ENCODE measurements at regions not wholly inside any gene's neighbourhood (a gene's known extent, or its start where the extent isn't known, plus 50 kb on each side); places are given as distances from the start of the nearest gene placed in this dataset.
A peak's percentile ranks its signal among the peaks of the same experiment; 100 is the strongest.

GRCh38 chr5:129241755-129242154, 147.2 kb downstream of the ISOC1 start:
- TF ChIP-seq CTCF (IDR thresholded peaks at IDR 0.05; ENCODE audit: control insufficient read depth, extremely low read depth, insufficient read depth), result no peak
- H3K4me3 ChIP-seq (ENCODE audit: low read depth, low read length), result no peak overlapping the region
- no peak for DNase-seq (ENCODE audit: low read depth)

GRCh38 chr5:129243039-129243438, 148.5 kb downstream of the ISOC1 start:
- TF ChIP-seq CTCF (IDR thresholded peaks at IDR 0.05; ENCODE audit: control insufficient read depth, extremely low read depth, insufficient read depth), result no peak
- no peak overlapping the region for H3K4me3 ChIP-seq (ENCODE audit: low read depth, low read length)
- no peak for DNase-seq (ENCODE audit: low read depth)

GRCh38 chr5:129244478-129244877, 149.9 kb downstream of the ISOC1 start:
- H3K4me3 ChIP-seq (ENCODE audit: low read depth, low read length), result no peak overlapping the region
- no peak for DNase-seq (ENCODE audit: low read depth)
- no peak for TF ChIP-seq CTCF (IDR thresholded peaks at IDR 0.05; ENCODE audit: control insufficient read depth, extremely low read depth, insufficient read depth)

- TF ChIP-seq CTCF (IDR thresholded peaks at IDR 0.05; ENCODE audit: control insufficient read depth, extremely low read depth, insufficient read depth), result no peak
- no peak overlapping the region for H3K4me3 ChIP-seq (ENCODE audit: low read depth, low read length)
- no peak for DNase-seq (ENCODE audit: low read depth)
Measured at GRCh38 chr5:129245489-129245888, 150.9 kb downstream of the ISOC1 start.

- no peak overlapping the region for H3K4me3 ChIP-seq (ENCODE audit: low read depth, low read length)
- TF ChIP-seq CTCF (IDR thresholded peaks at IDR 0.05; ENCODE audit: control insufficient read depth, extremely low read depth, insufficient read depth), result no peak
- no peak for DNase-seq (ENCODE audit: low read depth)
Measured at GRCh38 chr5:129246088-129246487, 151.5 kb downstream of the ISOC1 start.

GRCh38 chr5:129249886-129250285, 155.3 kb downstream of the ISOC1 start:
- H3K4me3 ChIP-seq (ENCODE audit: low read depth, low read length), result no peak overlapping the region
- DNase-seq (ENCODE audit: low read depth), result no peak
- TF ChIP-seq CTCF (IDR thresholded peaks at IDR 0.05; ENCODE audit: control insufficient read depth, extremely low read depth, insufficient read depth), result no peak

GRCh38 chr5:129271308-129271707, 176.8 kb downstream of the ISOC1 start:
- no peak overlapping the region for H3K4me3 ChIP-seq (ENCODE audit: low read depth, low read length)
- TF ChIP-seq CTCF (IDR thresholded peaks at IDR 0.05; ENCODE audit: control insufficient read depth, extremely low read depth, insufficient read depth), result peak; percentile 54
- DNase-seq (ENCODE audit: low read depth), result peak; percentile 11

Measured in LNCaP clone FGC (cell line).